ENCODE measurements at regions not wholly inside any gene's neighbourhood (a gene's known extent, or its start where the extent isn't known, plus 50 kb on each side); places are given as distances from the start of the nearest gene placed in this dataset.

DNA sequence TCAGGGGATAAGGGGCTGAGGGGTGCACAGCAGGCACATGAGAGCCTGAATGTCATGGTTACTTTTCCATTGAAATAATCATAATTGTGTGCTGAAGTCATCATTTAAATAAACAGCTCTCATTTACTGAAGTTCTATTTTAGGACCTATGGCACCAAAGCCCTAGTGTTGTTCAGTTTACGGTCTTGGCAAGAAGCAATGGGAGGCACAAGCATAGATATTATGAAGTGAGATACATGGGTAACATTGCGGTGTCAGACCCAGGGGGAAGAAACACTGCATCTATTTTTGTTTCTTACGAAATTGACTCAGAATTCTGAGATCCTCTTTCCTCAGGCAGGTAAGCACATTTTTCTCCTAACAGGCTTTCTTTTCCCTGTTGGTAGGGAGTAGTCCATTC, 437.8 kb upstream of the PROX1 start:
- TF ChIP-seq, protein P1, sequence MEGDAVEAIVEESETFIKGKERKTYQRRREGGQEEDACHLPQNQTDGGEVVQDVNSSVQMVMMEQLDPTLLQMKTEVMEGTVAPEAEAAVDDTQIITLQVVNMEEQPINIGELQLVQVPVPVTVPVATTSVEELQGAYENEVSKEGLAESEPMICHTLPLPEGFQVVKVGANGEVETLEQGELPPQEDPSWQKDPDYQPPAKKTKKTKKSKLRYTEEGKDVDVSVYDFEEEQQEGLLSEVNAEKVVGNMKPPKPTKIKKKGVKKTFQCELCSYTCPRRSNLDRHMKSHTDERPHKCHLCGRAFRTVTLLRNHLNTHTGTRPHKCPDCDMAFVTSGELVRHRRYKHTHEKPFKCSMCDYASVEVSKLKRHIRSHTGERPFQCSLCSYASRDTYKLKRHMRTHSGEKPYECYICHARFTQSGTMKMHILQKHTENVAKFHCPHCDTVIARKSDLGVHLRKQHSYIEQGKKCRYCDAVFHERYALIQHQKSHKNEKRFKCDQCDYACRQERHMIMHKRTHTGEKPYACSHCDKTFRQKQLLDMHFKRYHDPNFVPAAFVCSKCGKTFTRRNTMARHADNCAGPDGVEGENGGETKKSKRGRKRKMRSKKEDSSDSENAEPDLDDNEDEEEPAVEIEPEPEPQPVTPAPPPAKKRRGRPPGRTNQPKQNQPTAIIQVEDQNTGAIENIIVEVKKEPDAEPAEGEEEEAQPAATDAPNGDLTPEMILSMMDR (IDR thresholded peaks at IDR 0.05), result no peak
- no peak for TF ChIP-seq POLR2A (IDR thresholded peaks at IDR 0.05)
